HEK293 (cell line): ENCODE measurements at regions not wholly inside any gene's neighbourhood (a gene's known extent, or its start where the extent isn't known, plus 50 kb on each side); places are given as distances from the start of the nearest gene placed in this dataset.

ENCODE experiments used
- CTCF ChIA-PET: fragments of 350-600 bp; formaldehyde crosslinking; extraction: SDS; loops from one replicate; lab custom pipeline; 2021; ENCODE audit warnings: antibody characterized with exemption; lab: Yijun Ruan, JAX
- POLR2A ChIA-PET: fragments of 300-600 bp; formaldehyde crosslinking; extraction: SDS; loops from one replicate; lab custom pipeline; 2020; ENCODE audit warnings: antibody characterized with exemption, inconsistent platforms; lab: Yijun Ruan, JAX
- H3K27ac ChIP-seq: fragments of 200-500 bp; sonication (Bioruptor generic); 2 replicates; pipeline ENCODE4 v1.5.1; 2014; ENCODE audit warnings: low read depth, low read length, control low read depth, inconsistent platforms; ENCODE audit errors: extremely low read depth
- H3K36me3 ChIP-seq, 2 experiments: fragments of 200-500 bp in 1 of 2; sonication (Bioruptor generic) in 1 of 2; 1 replicate in 1 of 2; 2 replicates in 1 of 2; pipeline ENCODE4 v1.5.1; 2014 to 2017; ENCODE audit warnings: inconsistent platforms in 2 of 2, low read length in 2 of 2; ENCODE audit not compliant: control insufficient read depth in 2 of 2, insufficient read depth in 1 of 2
- H3K4me1 ChIP-seq: fragments of 200-500 bp; sonication (Bioruptor generic); 2 replicates; pipeline ENCODE4 v1.5.1; 2014; ENCODE audit warnings: mild to moderate bottlenecking, low read length, inconsistent platforms; ENCODE audit not compliant: control insufficient read depth, insufficient read depth
- H3K4me3 ChIP-seq: 2 replicates; pipeline ENCODE4 v1.5.1; 2011; ENCODE audit warnings: low read depth, mild to moderate bottlenecking, control low read depth, low read length, moderate library complexity
- H3K9me3 ChIP-seq: fragments of 200-500 bp; sonication (Bioruptor generic); 2 replicates; pipeline ENCODE4 v1.5.1; 2014; ENCODE audit warnings: low read depth, low read length, inconsistent platforms; ENCODE audit not compliant: control insufficient read depth, insufficient read depth
- KLF10 ChIP-seq: fragments of 450-650 bp; IDR thresholded peaks from 2 replicates; pipeline ENCODE4 v1.5.1; 2018; ENCODE audit warnings: missing biosample characterization, mild to moderate bottlenecking, missing genetic modification characterization
- MEIS1 ChIP-seq: sonication (generic); formaldehyde crosslinking; IDR thresholded peaks from 2 replicates; pipeline ENCODE4 v1.8.1; 2022; ENCODE audit warnings: missing genetic modification reagents, mild to moderate bottlenecking, borderline replicate concordance
- PBX3 ChIP-seq: sonication (generic); formaldehyde crosslinking; IDR thresholded peaks from 2 replicates; pipeline ENCODE4 v1.8.1; 2022; ENCODE audit warnings: mild to moderate bottlenecking, moderate library complexity, missing genetic modification reagents
- YY2 ChIP-seq: fragments of 450-650 bp; formaldehyde crosslinking; IDR thresholded peaks from 2 replicates; pipeline ENCODE4 v1.5.1; 2016; ENCODE audit warnings: missing biosample characterization, missing genetic modification characterization
- ZNF146 ChIP-seq: fragments of 450-650 bp; formaldehyde crosslinking; IDR thresholded peaks from 2 replicates; pipeline ENCODE4 v1.5.1; 2016; ENCODE audit warnings: missing biosample characterization, missing genetic modification characterization
- ZNF148 ChIP-seq: fragments of 450-650 bp; formaldehyde crosslinking; IDR thresholded peaks from 2 replicates; pipeline ENCODE4 v1.5.0; 2017; ENCODE audit warnings: missing biosample characterization, missing genetic modification characterization, borderline replicate concordance
- ZNF19 ChIP-seq: fragments of 450-650 bp; formaldehyde crosslinking; IDR thresholded peaks from 2 replicates; pipeline ENCODE4; 2016; ENCODE audit warnings: missing biosample characterization, missing genetic modification characterization, low read depth
- ZNF239 ChIP-seq: fragments of 450-650 bp; formaldehyde crosslinking; IDR thresholded peaks from 2 replicates; pipeline ENCODE4 v1.5.1; 2016; ENCODE audit warnings: missing biosample characterization, missing genetic modification characterization
- ZNF266 ChIP-seq: fragments of 450-650 bp; formaldehyde crosslinking; IDR thresholded peaks from 2 replicates; pipeline ENCODE4 v1.5.1; 2016; ENCODE audit warnings: missing biosample characterization, missing genetic modification characterization, low read depth
- ZNF341 ChIP-seq: fragments of 450-650 bp; formaldehyde crosslinking; IDR thresholded peaks from 2 replicates; pipeline ENCODE4; 2016; ENCODE audit warnings: low read depth, missing biosample characterization, missing genetic modification characterization
- ZNF366 ChIP-seq: fragments of 450-650 bp; formaldehyde crosslinking; conservative IDR thresholded peaks from 2 replicates; pipeline ENCODE4 v1.5.1; 2016; ENCODE audit warnings: missing biosample characterization, missing genetic modification characterization
- ZNF501 ChIP-seq: fragments of 450-650 bp; formaldehyde crosslinking; IDR thresholded peaks from 2 replicates; pipeline ENCODE4 v1.5.1; 2016; ENCODE audit warnings: missing biosample characterization, missing genetic modification characterization
- ZNF518A ChIP-seq: fragments of 450-650 bp; formaldehyde crosslinking; conservative IDR thresholded peaks from 2 replicates; pipeline ENCODE4 v1.5.1; 2016; ENCODE audit warnings: low read depth, missing biosample characterization, missing genetic modification characterization
- ZNF600 ChIP-seq: fragments of 450-650 bp; formaldehyde crosslinking; IDR thresholded peaks from 2 replicates; pipeline ENCODE4 v1.5.1; 2016; ENCODE audit warnings: missing biosample characterization, missing genetic modification characterization
- ZNF626 ChIP-seq: fragments of 450-650 bp; sonication (Bioruptor Pico); formaldehyde crosslinking; IDR thresholded peaks from 2 replicates; pipeline ENCODE4 v1.5.1; 2018; ENCODE audit warnings: missing biosample characterization, missing genetic modification characterization, inconsistent platforms
- ZNF664 ChIP-seq: fragments of 450-650 bp; formaldehyde crosslinking; IDR thresholded peaks from 2 replicates; pipeline ENCODE4 v1.5.1; 2016; ENCODE audit warnings: missing biosample characterization, missing genetic modification characterization
- ZNF776 ChIP-seq: fragments of 450-650 bp; formaldehyde crosslinking; IDR thresholded peaks from 2 replicates; pipeline ENCODE4 v1.5.0; 2017; ENCODE audit warnings: missing biosample characterization, missing genetic modification characterization, borderline replicate concordance
- ZSCAN16 ChIP-seq: fragments of 450-650 bp; formaldehyde crosslinking; IDR thresholded peaks from 2 replicates; pipeline ENCODE4 v1.5.1; 2016; ENCODE audit warnings: missing biosample characterization, missing genetic modification characterization
- TF ChIP-seq, protein P1 (sequence below): fragments of 450-650 bp; formaldehyde crosslinking; IDR thresholded peaks from 2 replicates; pipeline ENCODE4 v1.5.1; 2016; ENCODE audit warnings: missing biosample characterization, missing genetic modification characterization
- TF ChIP-seq, protein P2 (sequence below): fragments of 450-650 bp; formaldehyde crosslinking; IDR thresholded peaks from 2 replicates; pipeline ENCODE4 v1.5.1; 2016; ENCODE audit warnings: missing biosample characterization, missing genetic modification characterization

- TF ChIP-seq ZNF518A (tag by site-specific recombination) (no peak), ZNF148 (tag by site-specific recombination) (no peak), ZNF664 (tag by site-specific recombination) (no peak), ZNF266 (tag by site-specific recombination) (no peak), ZNF341 (tag by site-specific recombination) (no peak), ZNF19 (tag by site-specific recombination) (no peak)
- TF ChIP-seq, protein P1, sequence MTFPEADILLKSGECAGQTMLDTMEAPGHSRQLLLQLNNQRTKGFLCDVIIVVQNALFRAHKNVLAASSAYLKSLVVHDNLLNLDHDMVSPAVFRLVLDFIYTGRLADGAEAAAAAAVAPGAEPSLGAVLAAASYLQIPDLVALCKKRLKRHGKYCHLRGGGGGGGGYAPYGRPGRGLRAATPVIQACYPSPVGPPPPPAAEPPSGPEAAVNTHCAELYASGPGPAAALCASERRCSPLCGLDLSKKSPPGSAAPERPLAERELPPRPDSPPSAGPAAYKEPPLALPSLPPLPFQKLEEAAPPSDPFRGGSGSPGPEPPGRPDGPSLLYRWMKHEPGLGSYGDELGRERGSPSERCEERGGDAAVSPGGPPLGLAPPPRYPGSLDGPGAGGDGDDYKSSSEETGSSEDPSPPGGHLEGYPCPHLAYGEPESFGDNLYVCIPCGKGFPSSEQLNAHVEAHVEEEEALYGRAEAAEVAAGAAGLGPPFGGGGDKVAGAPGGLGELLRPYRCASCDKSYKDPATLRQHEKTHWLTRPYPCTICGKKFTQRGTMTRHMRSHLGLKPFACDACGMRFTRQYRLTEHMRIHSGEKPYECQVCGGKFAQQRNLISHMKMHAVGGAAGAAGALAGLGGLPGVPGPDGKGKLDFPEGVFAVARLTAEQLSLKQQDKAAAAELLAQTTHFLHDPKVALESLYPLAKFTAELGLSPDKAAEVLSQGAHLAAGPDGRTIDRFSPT (tag by site-specific recombination), result no peak
- TF ChIP-seq, all 188 proteins: peak for 0
Measured at GRCh38 chr5:15220642-15221173, 279.3 kb upstream of the FBXL7 start (continued).

DNA sequence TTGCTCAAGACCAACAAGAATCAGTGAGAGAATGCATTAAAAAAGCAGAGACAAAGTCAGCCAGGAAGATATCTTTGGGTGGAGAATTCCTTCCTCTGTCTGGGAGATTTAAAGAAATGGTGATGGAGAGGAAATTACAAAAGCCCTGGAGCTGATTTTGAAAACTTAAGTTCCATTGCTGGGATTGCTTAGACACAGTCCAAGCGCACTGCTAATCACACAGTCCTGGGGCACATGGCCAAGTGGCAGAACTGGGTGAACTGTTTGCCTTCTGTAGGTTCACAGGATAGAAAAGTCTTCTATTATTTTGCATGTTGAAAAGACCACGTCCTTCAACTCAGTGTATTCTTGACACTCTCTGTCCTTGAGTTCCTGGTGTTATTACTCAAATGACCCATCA is 284.9 kb upstream of the FBXL7 start:
- Histone ChIP-seq H3K27ac (no peak overlapping the region), H3K4me3 (no peak overlapping the region), H3K4me1 (no peaks in the 10 kb centered on the region), H3K9me3 (no peaks in the 10 kb centered on the region)
- TF ChIP-seq YY2, result no peak
- TF ChIP-seq MEIS1, result no peak
- no peak for TF ChIP-seq ZNF776 (tag by site-specific recombination)
- TF ChIP-seq ZNF600 (tag by site-specific recombination), result no peak
- TF ChIP-seq ZNF239 (tag by site-specific recombination), result no peak
- TF ChIP-seq ZNF626 (tag by site-specific recombination), result no peak
- no peak for TF ChIP-seq ZSCAN16 (tag by site-specific recombination)
- TF ChIP-seq PBX3, result no peak
- TF ChIP-seq ZNF366 (tag by site-specific recombination), result no peak
- TF ChIP-seq KLF10 (tag by site-specific recombination), result no peak
- TF ChIP-seq ZNF501 (tag by site-specific recombination), result no peak
- TF ChIP-seq ZNF146 (tag by site-specific recombination), result no peak
- TF ChIP-seq, protein P2, sequence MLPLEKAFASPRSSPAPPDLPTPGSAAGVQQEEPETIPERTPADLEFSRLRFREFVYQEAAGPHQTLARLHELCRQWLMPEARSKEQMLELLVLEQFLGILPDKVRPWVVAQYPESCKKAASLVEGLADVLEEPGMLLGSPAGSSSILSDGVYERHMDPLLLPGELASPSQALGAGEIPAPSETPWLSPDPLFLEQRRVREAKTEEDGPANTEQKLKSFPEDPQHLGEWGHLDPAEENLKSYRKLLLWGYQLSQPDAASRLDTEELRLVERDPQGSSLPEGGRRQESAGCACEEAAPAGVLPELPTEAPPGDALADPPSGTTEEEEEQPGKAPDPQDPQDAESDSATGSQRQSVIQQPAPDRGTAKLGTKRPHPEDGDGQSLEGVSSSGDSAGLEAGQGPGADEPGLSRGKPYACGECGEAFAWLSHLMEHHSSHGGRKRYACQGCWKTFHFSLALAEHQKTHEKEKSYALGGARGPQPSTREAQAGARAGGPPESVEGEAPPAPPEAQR, result no peak
- TF ChIP-seq, all 188 proteins: peak for 0
- no peaks in the 10 kb centered on the region for H3K36me3 ChIP-seq
- CTCF ChIA-PET, result no interaction called here
- POLR2A ChIA-PET, result no interaction called here
